Small intestine (tissue), 7 donors: ENCODE measurements at regions not wholly inside any gene's neighbourhood (a gene's known extent, or its start where the extent isn't known, plus 50 kb on each side); places are given as distances from the start of the nearest gene placed in this dataset.

Experiments
- DNase-seq, 2 donors: peaks; one replicate each; pipeline versions ENCODE4 v3.0.0 to v3.0.0-alpha.2; 2013
- FAIRE-seq: peaks from 2 replicates; lab custom pipeline; 2012; peaks lifted over from hg19 to GRCh38; lab: Jason Lieb, UNC
- H3K27ac ChIP-seq, 3 donors: one replicate each; pipeline ENCODE4 v1.5.1; 2013; ENCODE audit warnings: low read length in 2 of 3, mild to moderate bottlenecking in 2 of 3, control low read depth in 1 of 3, inconsistent platforms in 1 of 3, low read depth in 1 of 3, moderate library complexity in 1 of 3
- H3K27me3 ChIP-seq, 3 donors: one replicate each; pipeline ENCODE4 v1.6.1; 2013; ENCODE audit warnings: low read length in 3 of 3, inconsistent platforms in 1 of 3; ENCODE audit not compliant: control insufficient read depth in 3 of 3, insufficient read depth in 3 of 3
- H3K36me3 ChIP-seq, 3 donors: one replicate each; pipeline ENCODE4 v1.6.1; 2013; ENCODE audit warnings: low read length in 3 of 3, inconsistent platforms in 1 of 3, low read depth in 1 of 3, mild to moderate bottlenecking in 1 of 3, moderate library complexity in 1 of 3; ENCODE audit not compliant: control insufficient read depth in 3 of 3, insufficient read depth in 2 of 3
- H3K4me1 ChIP-seq, 3 donors: one replicate each; pipeline ENCODE4 v1.6.1; 2013; ENCODE audit warnings: low read length in 2 of 3, inconsistent platforms in 1 of 3, low read depth in 1 of 3, mild to moderate bottlenecking in 1 of 3, moderate library complexity in 1 of 3; ENCODE audit not compliant: control insufficient read depth in 3 of 3, insufficient read depth in 2 of 3
- H3K4me3 ChIP-seq, 3 donors: one replicate each; pipeline ENCODE4 v1.5.1; 2013; ENCODE audit warnings: low read length in 3 of 3, control low read depth in 1 of 3, inconsistent platforms in 1 of 3, low read depth in 1 of 3, mild to moderate bottlenecking in 1 of 3, moderate library complexity in 1 of 3
- H3K9me3 ChIP-seq, 2 donors: one replicate each; pipeline ENCODE4 v1.6.1; 2013; ENCODE audit warnings: low read depth in 1 of 2, low read length in 1 of 2; ENCODE audit not compliant: control insufficient read depth in 2 of 2, insufficient read depth in 1 of 2
- WGBS, 3 donors: extraction: QIAGEN DNeasy Blood & Tissue Kit; methylation state at CpG; one replicate each; pipeline ENCODE4 v1.1.7; 2013; 5-methylcytosine and 5-hydroxymethylcytosine counted together
- donor health status: healthy with polysubstance abuse.
- donor health status: control.
- donor health status: control.
- donor health status: Bipolar disorder and iron deficiency.
- donor health status: healthy.

- Histone ChIP-seq H3K27ac (no peak overlapping the region), H3K4me3 (no peak overlapping the region), H3K9me3 (no peaks in the 10 kb centered on the region), H3K36me3 (no peaks in the 10 kb centered on the region), H3K27me3 (no peaks in the 10 kb centered on the region), H3K4me1 (no peaks in the 10 kb centered on the region)
- FAIRE-seq (no peak), DNase-seq (no peak)
- WGBS, 3 donors = 42 to 66% (median 55%) methylated on average over 5 of the region's 5 CpGs
Observed at GRCh38 chr14:77985211-77985615, 185.0 kb upstream of the NRXN3 start.

GRCh38 chr14:77986773-77987172 is 183.4 kb upstream of the NRXN3 start:
- no peaks in the 10 kb centered on the region for H3K36me3 ChIP-seq
- FAIRE-seq = no peak
- WGBS, 3 donors = 78 to 86% (median 85%) methylated on average over 1 of the region's 1 CpG
- no peaks in the 10 kb centered on the region for H3K9me3 ChIP-seq
- no peaks in the 10 kb centered on the region for H3K4me1 ChIP-seq
- DNase-seq = no peak
- H3K27me3 ChIP-seq = peaks cover 0 to 2% (median 0%) of the 10 kb centered on the region in 3 donors
- H3K27ac ChIP-seq = no peak overlapping the region
- no peak overlapping the region for H3K4me3 ChIP-seq

- FAIRE-seq = no peak
Observed at GRCh38 chr14:77988096-77988870, 181.9 kb upstream of the NRXN3 start.

GRCh38 chr14:77988970-77989369 is 181.2 kb upstream of the NRXN3 start:
- Histone ChIP-seq H3K9me3 (no peaks in the 10 kb centered on the region), H3K27me3 (peaks cover 0 to 2% (median 0%) of the 10 kb centered on the region in 3 donors), H3K4me3 (no peak overlapping the region), H3K36me3 (no peaks in the 10 kb centered on the region), H3K27ac (peak overlapping the region in 1 of 3 donors; percentile 0), H3K4me1 (no peaks in the 10 kb centered on the region)
- 63 to 68% (median 66%) methylated on average over 2 of the region's 2 CpGs for WGBS, 3 donors
- FAIRE-seq (no peak), DNase-seq (no peak)

More at GRCh38 chr14:77988096-77988870, 181.9 kb upstream of the NRXN3 start:
- Histone ChIP-seq H3K9me3 (no peaks in the 10 kb centered on the region), H3K36me3 (no peaks in the 10 kb centered on the region), H3K4me1 (no peaks in the 10 kb centered on the region), H3K27me3 (peaks cover 0 to 2% (median 0%) of the 10 kb centered on the region in 3 donors), H3K4me3 (no peak overlapping the region), H3K27ac (no peak overlapping the region)
- 55 to 59% (median 57%) methylated on average over 7 of the region's 7 CpGs for WGBS, 3 donors
- DNase-seq = no peak

GRCh38 chr14:77989441-77989991 is 180.7 kb upstream of the NRXN3 start:
- H3K4me3 ChIP-seq = no peak overlapping the region
- FAIRE-seq (no peak), DNase-seq (no peak)
- H3K4me1 ChIP-seq = no peaks in the 10 kb centered on the region
- H3K9me3 ChIP-seq = no peaks in the 10 kb centered on the region
- no peaks in the 10 kb centered on the region for H3K36me3 ChIP-seq
- 58 to 66% (median 63%) methylated on average over 16 of the region's 16 CpGs for WGBS, 3 donors
- H3K27ac ChIP-seq = peak overlapping the region in 1 of 3 donors; percentile 0
- peaks cover 0 to 2% (median 0%) of the 10 kb centered on the region in 3 donors for H3K27me3 ChIP-seq

GRCh38 chr14:77990337-77990736 is 179.8 kb upstream of the NRXN3 start:
- WGBS, 3 donors = 83 to 91% (median 84%) methylated on average over 3 of the region's 3 CpGs
- FAIRE-seq = no peak

GRCh38 chr14:77991128-77991772 is 178.9 kb upstream of the NRXN3 start:
- Histone ChIP-seq H3K4me3 (no peak overlapping the region), H3K27ac (no peak overlapping the region), H3K4me1 (no peaks in the 10 kb centered on the region), H3K36me3 (no peaks in the 10 kb centered on the region), H3K9me3 (no peaks in the 10 kb centered on the region), H3K27me3 (peaks cover 0 to 2% (median 0%) of the 10 kb centered on the region in 3 donors)
- FAIRE-seq (no peak), DNase-seq (no peak)
- WGBS, 3 donors = 34 to 49% (median 43%) methylated on average over 4 of the region's 4 CpGs

More at GRCh38 chr14:77990337-77990736, 179.8 kb upstream of the NRXN3 start:
- DNase-seq = no peak
- Histone ChIP-seq H3K4me3 (no peak overlapping the region), H3K4me1 (no peaks in the 10 kb centered on the region), H3K36me3 (no peaks in the 10 kb centered on the region), H3K27me3 (peaks cover 0 to 2% (median 0%) of the 10 kb centered on the region in 3 donors), H3K27ac (no peak overlapping the region), H3K9me3 (no peaks in the 10 kb centered on the region)

- 7 to 31% (median 12%) methylated on average over 1 of the region's 1 CpG for WGBS, 3 donors
- FAIRE-seq (no peak), DNase-seq (peak in 1 of 2 donors; percentile 13)
- Histone ChIP-seq H3K4me1 (no peaks in the 10 kb centered on the region), H3K27me3 (peaks cover 0 to 2% (median 0%) of the 10 kb centered on the region in 3 donors), H3K36me3 (no peaks in the 10 kb centered on the region), H3K9me3 (peaks cover 0 to 7% of the 10 kb centered on the region in 2 donors), H3K27ac (no peak overlapping the region), H3K4me3 (no peak overlapping the region)
Observed at GRCh38 chr14:78005325-78005724, 164.8 kb upstream of the NRXN3 start.
